KMS-11 (cell line): ENCODE measurements at regions not wholly inside any gene's neighbourhood (a gene's known extent, or its start where the extent isn't known, plus 50 kb on each side); places are given as distances from the start of the nearest gene placed in this dataset.

Source experiments
- H2AFZ ChIP-seq: fragments of 200-600 bp; sonication (generic); 2 replicates; pipeline ENCODE4 v1.6.1; 2016; ENCODE audit warnings: antibody characterized with exemption, mixed run types, low read depth
- H3K27ac ChIP-seq: fragments of 200-600 bp; sonication (generic); 2 replicates; pipeline ENCODE4 v1.6.1; 2016; ENCODE audit warnings: mild to moderate bottlenecking, mixed run types
- H3K27me3 ChIP-seq: fragments of 200-600 bp; sonication (generic); 2 replicates; pipeline ENCODE4 v1.6.1; 2017; ENCODE audit warnings: mild to moderate bottlenecking, low read depth, mixed run types, moderate library complexity; ENCODE audit not compliant: insufficient read depth
- H3K36me3 ChIP-seq: fragments of 200-600 bp; sonication (generic); 2 replicates; pipeline ENCODE4 v1.6.1; 2017; ENCODE audit warnings: mild to moderate bottlenecking, mixed run types; ENCODE audit not compliant: insufficient read depth
- H3K4me1 ChIP-seq: fragments of 200-600 bp; sonication (generic); 2 replicates; pipeline ENCODE4 v1.6.1; 2016; ENCODE audit warnings: mild to moderate bottlenecking, low read depth, mixed run types; ENCODE audit not compliant: poor library complexity, severe bottlenecking
- H3K4me2 ChIP-seq: fragments of 200-600 bp; sonication (generic); 2 replicates; pipeline ENCODE4 v1.7.0; 2016; ENCODE audit warnings: mild to moderate bottlenecking, mixed run types
- H3K4me3 ChIP-seq: fragments of 200-600 bp; sonication (generic); IDR thresholded peaks from 2 replicates; pipeline ENCODE4 v1.6.1; 2017; ENCODE audit warnings: low read depth, low read length, mixed read lengths; ENCODE audit not compliant: insufficient read depth
- H3K79me2 ChIP-seq: fragments of 200-600 bp; sonication (generic); 2 replicates; pipeline ENCODE4 v1.6.1; 2016; ENCODE audit warnings: low read depth, mixed run types; ENCODE audit not compliant: insufficient read depth
- H3K9ac ChIP-seq: fragments of 200-600 bp; sonication (generic); 2 replicates; pipeline ENCODE4 v1.6.1; 2016; ENCODE audit warnings: mild to moderate bottlenecking, mixed run types
- H4K20me1 ChIP-seq: fragments of 200-600 bp; sonication (generic); 2 replicates; pipeline ENCODE4 v1.6.1; 2016; ENCODE audit warnings: mild to moderate bottlenecking, mixed run types; ENCODE audit not compliant: insufficient read depth
- TF ChIP-seq, protein P1 (sequence below): fragments of 200-600 bp; sonication (generic); conservative IDR thresholded peaks from 2 replicates; pipeline ENCODE4 v1.6.1; 2017; ENCODE audit warnings: low read depth, mild to moderate bottlenecking, antibody characterized with exemption, low read length, moderate library complexity, mixed read lengths

DNA sequence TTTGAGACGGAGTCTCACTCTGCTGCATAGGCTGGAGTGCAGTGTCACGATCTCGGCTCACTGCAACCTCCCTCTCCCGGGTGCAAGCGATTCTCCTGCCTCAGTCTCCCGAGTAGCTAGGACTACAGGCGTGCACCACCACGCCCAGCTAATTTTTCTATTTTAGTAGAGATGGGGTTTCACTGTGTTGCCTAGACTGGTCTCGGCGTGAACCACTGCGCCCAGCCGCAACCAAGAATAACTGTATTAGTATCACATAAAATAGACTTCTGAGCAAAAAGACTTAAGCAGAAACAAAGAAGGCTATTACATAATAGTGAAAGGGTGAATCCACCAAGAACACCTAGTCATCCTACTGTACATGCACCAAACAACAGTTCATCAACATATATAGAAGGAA, 67.6 kb upstream of the TFEC start:
- H3K27me3 ChIP-seq, result no peaks in the 10 kb centered on the region
- H3K79me2 ChIP-seq, result no peaks in the 10 kb centered on the region
- no peak overlapping the region for H3K4me2 ChIP-seq
- no peak overlapping the region for H3K4me3 ChIP-seq
- H3K36me3 ChIP-seq, result no peaks in the 10 kb centered on the region
- H4K20me1 ChIP-seq, result no peaks in the 10 kb centered on the region
- TF ChIP-seq, protein P1, sequence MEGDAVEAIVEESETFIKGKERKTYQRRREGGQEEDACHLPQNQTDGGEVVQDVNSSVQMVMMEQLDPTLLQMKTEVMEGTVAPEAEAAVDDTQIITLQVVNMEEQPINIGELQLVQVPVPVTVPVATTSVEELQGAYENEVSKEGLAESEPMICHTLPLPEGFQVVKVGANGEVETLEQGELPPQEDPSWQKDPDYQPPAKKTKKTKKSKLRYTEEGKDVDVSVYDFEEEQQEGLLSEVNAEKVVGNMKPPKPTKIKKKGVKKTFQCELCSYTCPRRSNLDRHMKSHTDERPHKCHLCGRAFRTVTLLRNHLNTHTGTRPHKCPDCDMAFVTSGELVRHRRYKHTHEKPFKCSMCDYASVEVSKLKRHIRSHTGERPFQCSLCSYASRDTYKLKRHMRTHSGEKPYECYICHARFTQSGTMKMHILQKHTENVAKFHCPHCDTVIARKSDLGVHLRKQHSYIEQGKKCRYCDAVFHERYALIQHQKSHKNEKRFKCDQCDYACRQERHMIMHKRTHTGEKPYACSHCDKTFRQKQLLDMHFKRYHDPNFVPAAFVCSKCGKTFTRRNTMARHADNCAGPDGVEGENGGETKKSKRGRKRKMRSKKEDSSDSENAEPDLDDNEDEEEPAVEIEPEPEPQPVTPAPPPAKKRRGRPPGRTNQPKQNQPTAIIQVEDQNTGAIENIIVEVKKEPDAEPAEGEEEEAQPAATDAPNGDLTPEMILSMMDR, result no peak
- no peak overlapping the region for H3K27ac ChIP-seq
- no peak overlapping the region for H2AFZ ChIP-seq
- H3K4me1 ChIP-seq, result peaks cover 10% of the 10 kb centered on the region
- no peak overlapping the region for H3K9ac ChIP-seq

DNA sequence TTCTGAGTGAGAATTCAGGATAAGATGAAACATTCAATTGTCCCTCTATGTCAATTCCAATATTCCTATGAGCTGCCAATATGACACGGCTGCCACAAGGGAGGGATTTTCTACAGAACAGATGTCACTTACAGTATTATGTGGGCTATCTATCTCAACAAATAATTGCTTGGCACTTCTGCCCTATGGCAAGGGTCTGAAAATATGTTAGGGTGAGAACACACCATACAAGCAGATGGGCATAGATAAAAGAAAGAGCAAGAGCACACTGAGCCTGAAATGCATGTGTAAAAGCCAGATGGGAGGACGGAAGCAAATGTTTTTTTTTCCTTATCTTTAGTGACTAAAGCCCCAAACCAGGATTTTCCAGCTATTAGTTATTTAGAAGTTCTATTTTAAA, 70.1 kb upstream of the TFEC start:
- Histone ChIP-seq H3K4me2 (no peak overlapping the region), H3K27ac (no peak overlapping the region), H3K9ac (no peak overlapping the region), H3K4me1 (no peaks in the 10 kb centered on the region), H3K27me3 (no peaks in the 10 kb centered on the region), H4K20me1 (no peaks in the 10 kb centered on the region), H3K79me2 (no peaks in the 10 kb centered on the region), H3K4me3 (no peak overlapping the region), H3K36me3 (no peaks in the 10 kb centered on the region), H2AFZ (no peak overlapping the region)
- TF ChIP-seq, protein P1, result no peak

DNA sequence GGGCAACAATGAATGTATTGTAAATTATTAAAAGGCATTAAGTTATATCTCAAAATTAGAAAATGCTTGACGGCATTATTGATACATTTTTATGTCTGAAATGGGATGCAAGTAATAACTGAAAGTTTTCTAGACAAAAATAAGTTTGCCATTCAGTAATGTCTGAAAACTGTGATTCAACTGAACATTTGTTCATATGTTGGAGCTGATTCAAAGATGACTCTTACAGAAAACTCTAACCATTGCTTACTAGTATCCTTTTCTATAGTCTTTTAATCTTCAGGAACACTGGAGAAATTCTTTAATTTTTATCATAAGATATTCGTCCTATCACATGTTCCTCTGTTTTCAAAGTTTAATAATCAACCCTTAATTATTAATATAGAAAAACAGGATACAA, 71.1 kb upstream of the TFEC start:
- Histone ChIP-seq H3K36me3 (no peaks in the 10 kb centered on the region), H3K79me2 (no peaks in the 10 kb centered on the region), H3K4me1 (no peaks in the 10 kb centered on the region), H2AFZ (no peak overlapping the region), H3K4me2 (no peak overlapping the region), H4K20me1 (no peaks in the 10 kb centered on the region), H3K27me3 (no peaks in the 10 kb centered on the region), H3K9ac (no peak overlapping the region), H3K27ac (no peak overlapping the region), H3K4me3 (no peak overlapping the region)
- TF ChIP-seq, protein P1, result no peak

DNA sequence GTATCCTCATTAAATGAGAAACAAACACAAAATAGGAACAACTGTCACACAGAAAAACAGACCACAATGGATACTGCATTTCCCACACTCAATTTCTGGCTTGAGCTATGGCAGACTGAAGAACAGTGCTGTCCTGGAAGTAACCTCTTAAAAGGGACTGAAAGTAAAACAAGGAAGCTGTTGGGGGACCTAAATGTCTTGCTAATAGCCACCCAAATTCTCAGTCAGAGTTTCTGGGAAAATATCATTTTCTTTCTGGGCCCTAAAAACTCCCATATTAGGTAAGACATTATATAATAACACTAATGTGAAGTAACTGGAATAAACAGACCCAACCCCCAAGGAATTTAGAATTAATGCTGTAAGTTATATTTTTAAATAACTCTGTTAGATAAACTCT, 80.9 kb upstream of the TFEC start:
- no peaks in the 10 kb centered on the region for H3K79me2 ChIP-seq
- H3K4me3 ChIP-seq, result no peak overlapping the region
- H3K9ac ChIP-seq, result no peak overlapping the region

More for the DNA sequence above, 80.9 kb upstream of the TFEC start:
- TF ChIP-seq, protein P1, result no peak
- Histone ChIP-seq H3K4me2 (no peak overlapping the region), H3K27me3 (no peaks in the 10 kb centered on the region), H2AFZ (no peak overlapping the region), H3K4me1 (no peaks in the 10 kb centered on the region), H4K20me1 (no peaks in the 10 kb centered on the region), H3K36me3 (no peaks in the 10 kb centered on the region), H3K27ac (no peak overlapping the region)
